SU-DHL-6 (cell line): ENCODE measurements at regions not wholly inside any gene's neighbourhood (a gene's known extent, or its start where the extent isn't known, plus 50 kb on each side); places are given as distances from the start of the nearest gene placed in this dataset.

Experiments
- H2AFZ ChIP-seq: fragments of 200-600 bp; sonication (generic); 2 replicates; pipeline ENCODE4 v1.6.1; 2014; ENCODE audit warnings: low read depth, mild to moderate bottlenecking, moderate library complexity, mixed read lengths, antibody characterized with exemption, low read length; ENCODE audit not compliant: severe bottlenecking
- H3F3A ChIP-seq: fragments of 200-600 bp; shearing (Covaris generic); 2 replicates; pipeline ENCODE4 v1.6.0; 2016; ENCODE audit warnings: antibody characterized with exemption, mild to moderate bottlenecking; ENCODE audit not compliant: insufficient read depth
- H3K27ac ChIP-seq: fragments of 200-600 bp; sonication (generic); 2 replicates; pipeline ENCODE4 v1.5.1; 2016; ENCODE audit warnings: low read depth, mild to moderate bottlenecking, low read length, moderate library complexity, mixed read lengths
- H3K27me3 ChIP-seq: fragments of 200-600 bp; sonication (generic), shearing (Covaris generic); 2 replicates; pipeline ENCODE4 v1.6.0; 2014; ENCODE audit warnings: mild to moderate bottlenecking, low read length
- H3K36me3 ChIP-seq: fragments of 200-600 bp; sonication (generic); 2 replicates; pipeline ENCODE4 v1.6.1; 2014; ENCODE audit warnings: mild to moderate bottlenecking, low read length, mixed read lengths
- H3K4me2 ChIP-seq: fragments of 300-600, 200-600 bp; shearing (Covaris generic), sonication (generic); 2 replicates; pipeline ENCODE4 v1.6.0; 2014; ENCODE audit warnings: low read length, low read depth, mild to moderate bottlenecking; ENCODE audit not compliant: poor library complexity, severe bottlenecking
- H3K4me3 ChIP-seq: fragments of 200-600 bp; sonication (generic); 2 replicates; pipeline ENCODE4 v1.5.1; 2014; ENCODE audit warnings: antibody characterized with exemption, low read length, mild to moderate bottlenecking, mixed read lengths; ENCODE audit not compliant: insufficient read depth, poor library complexity, severe bottlenecking
- H3K79me2 ChIP-seq: fragments of 200-600 bp; sonication (generic); 2 replicates; pipeline ENCODE4 v1.6.1; 2014; ENCODE audit warnings: mild to moderate bottlenecking, low read length, moderate library complexity; ENCODE audit not compliant: insufficient read depth
- H3K9ac ChIP-seq: fragments of 200-600 bp; sonication (generic); 2 replicates; pipeline ENCODE4 v1.7.0; 2014; ENCODE audit warnings: mild to moderate bottlenecking, low read length
- H3K9me2 ChIP-seq: fragments of 200-600 bp; sonication (generic); replicated peaks from 2 replicates; pipeline ENCODE4 v1.6.1; 2014; ENCODE audit warnings: low read length; ENCODE audit not compliant: insufficient read depth
- H3K9me3 ChIP-seq: fragments of 200-600 bp; sonication (generic); 2 replicates; pipeline ENCODE4 v1.6.1; 2014; ENCODE audit warnings: low read length, mixed read lengths; ENCODE audit not compliant: insufficient read depth
- H4K20me1 ChIP-seq: fragments of 200-600 bp; sonication (generic); 2 replicates; pipeline ENCODE4 v1.6.1; 2014; ENCODE audit warnings: low read depth, mild to moderate bottlenecking, antibody characterized with exemption, low read length, moderate library complexity, mixed read lengths
- CTCF ChIP-seq: fragments of 200-600 bp; sonication (generic); IDR thresholded peaks from one replicate; pipeline ENCODE4 v1.5.1; 2017; ENCODE audit warnings: antibody characterized with exemption, mild to moderate bottlenecking, low read length, moderate library complexity; ENCODE audit not compliant: insufficient read depth, poor library complexity, severe bottlenecking
- EZH2phosphoT487 ChIP-seq: fragments of 200-600 bp; sonication (generic), shearing (Covaris generic); conservative IDR thresholded peaks from 2 replicates; pipeline ENCODE4 v1.6.1; 2018; ENCODE audit warnings: mild to moderate bottlenecking, antibody characterized with exemption, low read length, moderate library complexity, mixed read lengths

DNA sequence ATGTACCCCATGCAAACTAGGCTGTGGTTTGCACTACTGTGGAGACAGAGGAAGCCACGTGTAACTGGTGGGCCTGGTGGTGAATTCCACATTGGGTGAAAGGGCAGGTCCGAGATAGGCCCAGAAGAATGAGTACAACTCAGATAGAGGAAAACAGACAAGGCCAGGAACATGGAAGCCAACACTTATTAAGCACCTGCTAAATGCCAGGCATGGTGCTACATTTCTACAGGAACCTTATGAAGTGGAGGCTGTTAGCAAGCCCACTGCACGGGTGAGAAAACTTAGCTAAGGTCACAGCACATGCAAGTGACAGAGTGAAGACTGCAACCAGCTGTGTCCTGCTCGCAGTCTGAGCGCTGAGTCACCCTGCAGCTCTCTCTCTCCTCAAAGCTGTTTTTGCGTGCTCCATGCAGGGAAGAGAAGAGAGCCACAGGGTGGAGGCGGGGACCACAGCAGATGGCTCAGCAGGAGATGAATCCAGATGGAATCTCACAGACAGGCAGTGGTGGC is 65.5 kb upstream of the SPTLC1 start:
- no peaks in the 10 kb centered on the region for H3K9me3 ChIP-seq
- H2AFZ ChIP-seq, result no peak overlapping the region
- no peaks in the 10 kb centered on the region for H3K9me2 ChIP-seq
- no peak overlapping the region for H3K4me3 ChIP-seq
- no peaks in the 10 kb centered on the region for H3K36me3 ChIP-seq
- no peak for TF ChIP-seq CTCF
- H4K20me1 ChIP-seq, result no peaks in the 10 kb centered on the region
- H3F3A ChIP-seq, result no peaks in the 10 kb centered on the region
- no peaks in the 10 kb centered on the region for H3K27me3 ChIP-seq
- no peak overlapping the region for H3K27ac ChIP-seq
- H3K79me2 ChIP-seq, result no peaks in the 10 kb centered on the region
- H3K4me2 ChIP-seq, result no peak overlapping the region
- H3K9ac ChIP-seq, result no peak overlapping the region

DNA sequence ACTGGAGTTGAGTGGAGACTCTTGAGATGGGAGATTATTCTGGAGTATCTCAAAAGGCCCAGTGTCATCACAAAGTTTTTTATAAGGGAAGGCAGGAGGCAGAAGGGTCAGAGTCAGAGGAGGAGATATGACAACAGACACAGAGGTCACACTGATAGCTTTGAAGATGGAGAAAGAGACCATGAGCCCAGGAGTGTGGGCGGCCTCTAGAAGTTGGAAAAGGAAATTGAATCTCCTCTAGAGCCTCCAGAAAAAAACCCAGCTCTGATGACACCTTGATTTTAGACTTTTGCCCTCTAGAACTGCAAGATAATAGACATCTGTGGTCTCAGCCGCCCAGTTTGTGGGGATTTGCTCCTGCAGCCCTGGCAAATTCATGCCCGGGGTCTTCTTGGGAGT is 64.8 kb upstream of the SPTLC1 start:
- TF ChIP-seq EZH2phosphoT487 (no peak), CTCF (no peak)
- H3K36me3 ChIP-seq, result no peaks in the 10 kb centered on the region
- H3K9me3 ChIP-seq, result no peaks in the 10 kb centered on the region
- no peaks in the 10 kb centered on the region for H3K27me3 ChIP-seq
- no peaks in the 10 kb centered on the region for H3K9me2 ChIP-seq
- H3K79me2 ChIP-seq, result no peaks in the 10 kb centered on the region
- no peaks in the 10 kb centered on the region for H3F3A ChIP-seq
- H3K9ac ChIP-seq, result no peak overlapping the region
- H3K4me2 ChIP-seq, result no peak overlapping the region
- H3K27ac ChIP-seq, result no peak overlapping the region
- no peak overlapping the region for H2AFZ ChIP-seq
- no peak overlapping the region for H3K4me3 ChIP-seq
- H4K20me1 ChIP-seq, result no peaks in the 10 kb centered on the region

- Histone ChIP-seq H3K4me3 (no peak overlapping the region), H3K9me3 (no peaks in the 10 kb centered on the region), H3K9ac (no peak overlapping the region), H3K27ac (no peak overlapping the region), H3K36me3 (no peaks in the 10 kb centered on the region), H3K4me2 (no peak overlapping the region), H4K20me1 (no peaks in the 10 kb centered on the region), H3K79me2 (no peaks in the 10 kb centered on the region), H3F3A (no peaks in the 10 kb centered on the region), H2AFZ (no peak overlapping the region), H3K9me2 (no peaks in the 10 kb centered on the region), H3K27me3 (no peaks in the 10 kb centered on the region)
- TF ChIP-seq CTCF (no peak), EZH2phosphoT487 (no peak)
Observed at GRCh38 chr9:92179286-92180001, 64.2 kb upstream of the SPTLC1 start.
